GM23338 (cell line): ENCODE measurements at regions not wholly inside any gene's neighbourhood (a gene's known extent, or its start where the extent isn't known, plus 50 kb on each side); places are given as distances from the start of the nearest gene placed in this dataset.
A peak's percentile ranks its signal among the peaks of the same experiment; 100 is the strongest.

Experiments used
- ATAC-seq: fragments of 200-7000 bp; cut with Tn5 transposase; 3 replicates; pipeline ENCODE4 v1.9.1; 2020
- DNase-seq: peaks from one replicate; pipeline ENCODE4 v3.0.0-alpha.2; 2015; ENCODE audit warnings: low spot score
- H2AFZ ChIP-seq: fragments of 200-600 bp; sonication (generic); 2 replicates; pipeline ENCODE4 v1.8.0; 2016; ENCODE audit warnings: antibody characterized with exemption, mild to moderate bottlenecking, moderate library complexity
- H3F3A ChIP-seq: fragments of 200-600 bp; sonication (generic); replicated peaks from 2 replicates; pipeline ENCODE4 v1.8.0; 2017; ENCODE audit warnings: antibody characterized with exemption, mixed run types, low read depth
- H3K27ac ChIP-seq: fragments of 200-600 bp; sonication (generic); 2 replicates; pipeline ENCODE4 v1.6.1; 2016; ENCODE audit warnings: low read depth
- H3K27me3 ChIP-seq: fragments of 200-600 bp; sonication (generic); 2 replicates; pipeline ENCODE4 v1.8.0; 2016; ENCODE audit warnings: mild to moderate bottlenecking, mixed run types, moderate library complexity; ENCODE audit not compliant: insufficient read depth
- H3K36me3 ChIP-seq: fragments of 200-600 bp; sonication (generic); 2 replicates; pipeline ENCODE4 v1.8.0; 2016; ENCODE audit warnings: mild to moderate bottlenecking; ENCODE audit not compliant: insufficient read depth
- H3K4me1 ChIP-seq: fragments of 200-600 bp; sonication (generic); 2 replicates; pipeline ENCODE4 v1.8.0; 2016; ENCODE audit warnings: mild to moderate bottlenecking, moderate library complexity; ENCODE audit not compliant: insufficient read depth
- H3K4me2 ChIP-seq: fragments of 200-600 bp; sonication (generic); 2 replicates; pipeline ENCODE4 v1.7.1; 2017; ENCODE audit warnings: mixed run types
- H3K4me3 ChIP-seq: fragments of 200-600 bp; sonication (generic); 2 replicates; pipeline ENCODE4 v1.6.1; 2016; ENCODE audit warnings: mixed run types
- H3K79me2 ChIP-seq: fragments of 200-600 bp; sonication (generic); replicated peaks from 2 replicates; pipeline ENCODE4 v1.8.0; 2017; ENCODE audit warnings: mild to moderate bottlenecking; ENCODE audit not compliant: insufficient read depth
- H3K9me2 ChIP-seq: fragments of 200-600 bp; sonication (generic); 2 replicates; pipeline ENCODE4 v1.8.0; 2017; ENCODE audit not compliant: insufficient read depth
- H4K20me1 ChIP-seq: fragments of 200-600 bp; sonication (generic); replicated peaks from 2 replicates; pipeline ENCODE4 v1.8.0; 2017; ENCODE audit warnings: mild to moderate bottlenecking; ENCODE audit not compliant: insufficient read depth
- H3K27ac Mint-ChIP-seq: 2 replicates; pipeline ENCODE4 v1.8.0; 2020; ENCODE audit warnings: inconsistent platforms, mild to moderate bottlenecking, moderate library complexity, mixed read lengths
- H3K27me3 Mint-ChIP-seq: 3 replicates; pipeline ENCODE4 v1.8.0; 2022; ENCODE audit warnings: low read depth, mild to moderate bottlenecking, moderate library complexity, mixed read lengths, inconsistent platforms; ENCODE audit not compliant: insufficient read depth, poor library complexity
- H3K36me3 Mint-ChIP-seq: 3 replicates; pipeline ENCODE4 v1.8.0; 2021; ENCODE audit warnings: low read depth, mild to moderate bottlenecking, inconsistent platforms, moderate library complexity, mixed read lengths
- H3K4me1 Mint-ChIP-seq: 3 replicates; pipeline ENCODE4 v1.8.0; 2020; ENCODE audit warnings: mild to moderate bottlenecking, inconsistent platforms, mixed read lengths
- H3K4me3 Mint-ChIP-seq: 3 replicates; pipeline ENCODE4 v1.8.0; 2021; ENCODE audit warnings: moderate library complexity, mild to moderate bottlenecking, inconsistent platforms, mixed read lengths
- H3K9me3 Mint-ChIP-seq: 3 replicates; pipeline ENCODE4 v1.8.0; 2020; ENCODE audit warnings: moderate library complexity, mild to moderate bottlenecking, inconsistent platforms, mixed read lengths
- CREB1 ChIP-seq: fragments of 250-450 bp; sonication (Bioruptor Pico); IDR thresholded peaks from 2 replicates; pipeline ENCODE4 v1.5.0; 2020; ENCODE audit warnings: low read depth, mild to moderate bottlenecking, moderate library complexity
- EZH2phosphoT487 ChIP-seq: fragments of 200-600 bp; sonication (generic); IDR thresholded peaks from one replicate; pipeline ENCODE4 v1.8.1; 2018; ENCODE audit warnings: antibody characterized with exemption; ENCODE audit not compliant: unreplicated experiment
- JUNB ChIP-seq: IDR thresholded peaks from one replicate; pipeline ENCODE4 v1.6.1; 2016; ENCODE audit warnings: antibody characterized with exemption; ENCODE audit not compliant: unreplicated experiment
- NANOG ChIP-seq: IDR thresholded peaks from 2 replicates; pipeline ENCODE4 v1.6.1; 2016; ENCODE audit warnings: antibody characterized with exemption, borderline replicate concordance
- POLR2AphosphoS5 ChIP-seq: IDR thresholded peaks from 2 replicates; pipeline ENCODE4 v1.6.1; 2016; ENCODE audit warnings: antibody characterized with exemption, low read depth
- STAT1 ChIP-seq: IDR thresholded peaks from one replicate; pipeline ENCODE4 v1.6.1; 2016; ENCODE audit warnings: antibody characterized with exemption; ENCODE audit not compliant: unreplicated experiment
- ZNF114 ChIP-seq: fragments of 250-450 bp; sonication (Bioruptor Pico); IDR thresholded peaks from 2 replicates; pipeline ENCODE4 v1.5.0; 2020; ENCODE audit warnings: mild to moderate bottlenecking, moderate library complexity
- ZNF331 ChIP-seq: fragments of 250-450 bp; sonication (Bioruptor Pico); IDR thresholded peaks from 2 replicates; pipeline ENCODE4 v1.5.0; 2020; ENCODE audit warnings: low read depth, mild to moderate bottlenecking, moderate library complexity
- TF ChIP-seq, protein P1 (sequence below): IDR thresholded peaks from one replicate; pipeline ENCODE4 v1.6.1; 2018; ENCODE audit warnings: antibody characterized with exemption; ENCODE audit not compliant: unreplicated experiment
- TF ChIP-seq, protein P2 (sequence below): fragments of 250-450 bp; sonication (Bioruptor Pico); IDR thresholded peaks from 2 replicates; pipeline ENCODE4 v1.5.0; 2020; ENCODE audit warnings: mild to moderate bottlenecking, moderate library complexity
- TF ChIP-seq, protein P3 (sequence below): IDR thresholded peaks from 2 replicates; pipeline ENCODE4 v1.6.1; 2016; ENCODE audit warnings: antibody characterized with exemption

DNA sequence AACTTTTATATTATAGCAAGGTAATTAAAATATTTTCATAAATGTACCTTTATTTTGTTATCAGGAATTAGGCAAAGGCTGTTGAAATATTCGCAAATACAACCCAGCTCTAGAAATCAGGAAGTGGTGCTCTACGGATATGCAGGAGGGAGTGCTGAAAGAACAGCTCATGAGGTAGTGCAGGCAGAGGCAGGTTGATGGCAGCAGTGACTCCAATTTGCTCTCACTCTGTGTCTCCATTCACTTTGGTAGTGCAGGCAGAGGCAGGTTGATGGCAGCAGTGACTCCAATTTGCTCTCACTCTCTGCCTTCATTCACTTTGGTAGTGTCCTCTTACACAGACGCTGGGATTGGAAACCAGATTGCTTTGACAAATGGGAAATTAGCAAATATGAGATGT is 277.9 kb downstream of the TRIML1 start (continued):
- TF ChIP-seq, protein P1, sequence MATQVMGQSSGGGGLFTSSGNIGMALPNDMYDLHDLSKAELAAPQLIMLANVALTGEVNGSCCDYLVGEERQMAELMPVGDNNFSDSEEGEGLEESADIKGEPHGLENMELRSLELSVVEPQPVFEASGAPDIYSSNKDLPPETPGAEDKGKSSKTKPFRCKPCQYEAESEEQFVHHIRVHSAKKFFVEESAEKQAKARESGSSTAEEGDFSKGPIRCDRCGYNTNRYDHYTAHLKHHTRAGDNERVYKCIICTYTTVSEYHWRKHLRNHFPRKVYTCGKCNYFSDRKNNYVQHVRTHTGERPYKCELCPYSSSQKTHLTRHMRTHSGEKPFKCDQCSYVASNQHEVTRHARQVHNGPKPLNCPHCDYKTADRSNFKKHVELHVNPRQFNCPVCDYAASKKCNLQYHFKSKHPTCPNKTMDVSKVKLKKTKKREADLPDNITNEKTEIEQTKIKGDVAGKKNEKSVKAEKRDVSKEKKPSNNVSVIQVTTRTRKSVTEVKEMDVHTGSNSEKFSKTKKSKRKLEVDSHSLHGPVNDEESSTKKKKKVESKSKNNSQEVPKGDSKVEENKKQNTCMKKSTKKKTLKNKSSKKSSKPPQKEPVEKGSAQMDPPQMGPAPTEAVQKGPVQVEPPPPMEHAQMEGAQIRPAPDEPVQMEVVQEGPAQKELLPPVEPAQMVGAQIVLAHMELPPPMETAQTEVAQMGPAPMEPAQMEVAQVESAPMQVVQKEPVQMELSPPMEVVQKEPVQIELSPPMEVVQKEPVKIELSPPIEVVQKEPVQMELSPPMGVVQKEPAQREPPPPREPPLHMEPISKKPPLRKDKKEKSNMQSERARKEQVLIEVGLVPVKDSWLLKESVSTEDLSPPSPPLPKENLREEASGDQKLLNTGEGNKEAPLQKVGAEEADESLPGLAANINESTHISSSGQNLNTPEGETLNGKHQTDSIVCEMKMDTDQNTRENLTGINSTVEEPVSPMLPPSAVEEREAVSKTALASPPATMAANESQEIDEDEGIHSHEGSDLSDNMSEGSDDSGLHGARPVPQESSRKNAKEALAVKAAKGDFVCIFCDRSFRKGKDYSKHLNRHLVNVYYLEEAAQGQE = peak; percentile 69

DNA sequence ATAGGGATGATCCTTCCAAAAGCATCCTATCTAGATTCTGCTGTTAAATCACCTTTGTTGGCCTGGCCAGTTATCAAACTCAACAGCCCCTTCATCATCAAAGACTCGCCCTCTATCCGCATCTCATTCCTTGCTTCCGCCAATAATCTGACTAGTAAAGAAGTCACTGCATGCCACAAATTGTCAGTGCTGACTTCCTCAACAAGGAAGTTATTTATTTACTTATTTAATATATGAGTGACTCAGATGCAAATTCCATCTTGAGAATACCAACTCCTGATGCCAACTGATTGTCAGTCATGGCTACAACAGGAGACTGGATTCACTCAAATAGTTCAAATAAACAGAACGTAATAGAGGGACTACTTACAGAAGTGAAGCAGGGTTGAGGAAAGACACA is 283.8 kb downstream of the TRIML1 start:
- peaks cover 32% of the 10 kb centered on the region for H3K9me3 Mint-ChIP-seq
- no peak for DNase-seq
- TF ChIP-seq JUNB = no peak
- TF ChIP-seq, protein P2, sequence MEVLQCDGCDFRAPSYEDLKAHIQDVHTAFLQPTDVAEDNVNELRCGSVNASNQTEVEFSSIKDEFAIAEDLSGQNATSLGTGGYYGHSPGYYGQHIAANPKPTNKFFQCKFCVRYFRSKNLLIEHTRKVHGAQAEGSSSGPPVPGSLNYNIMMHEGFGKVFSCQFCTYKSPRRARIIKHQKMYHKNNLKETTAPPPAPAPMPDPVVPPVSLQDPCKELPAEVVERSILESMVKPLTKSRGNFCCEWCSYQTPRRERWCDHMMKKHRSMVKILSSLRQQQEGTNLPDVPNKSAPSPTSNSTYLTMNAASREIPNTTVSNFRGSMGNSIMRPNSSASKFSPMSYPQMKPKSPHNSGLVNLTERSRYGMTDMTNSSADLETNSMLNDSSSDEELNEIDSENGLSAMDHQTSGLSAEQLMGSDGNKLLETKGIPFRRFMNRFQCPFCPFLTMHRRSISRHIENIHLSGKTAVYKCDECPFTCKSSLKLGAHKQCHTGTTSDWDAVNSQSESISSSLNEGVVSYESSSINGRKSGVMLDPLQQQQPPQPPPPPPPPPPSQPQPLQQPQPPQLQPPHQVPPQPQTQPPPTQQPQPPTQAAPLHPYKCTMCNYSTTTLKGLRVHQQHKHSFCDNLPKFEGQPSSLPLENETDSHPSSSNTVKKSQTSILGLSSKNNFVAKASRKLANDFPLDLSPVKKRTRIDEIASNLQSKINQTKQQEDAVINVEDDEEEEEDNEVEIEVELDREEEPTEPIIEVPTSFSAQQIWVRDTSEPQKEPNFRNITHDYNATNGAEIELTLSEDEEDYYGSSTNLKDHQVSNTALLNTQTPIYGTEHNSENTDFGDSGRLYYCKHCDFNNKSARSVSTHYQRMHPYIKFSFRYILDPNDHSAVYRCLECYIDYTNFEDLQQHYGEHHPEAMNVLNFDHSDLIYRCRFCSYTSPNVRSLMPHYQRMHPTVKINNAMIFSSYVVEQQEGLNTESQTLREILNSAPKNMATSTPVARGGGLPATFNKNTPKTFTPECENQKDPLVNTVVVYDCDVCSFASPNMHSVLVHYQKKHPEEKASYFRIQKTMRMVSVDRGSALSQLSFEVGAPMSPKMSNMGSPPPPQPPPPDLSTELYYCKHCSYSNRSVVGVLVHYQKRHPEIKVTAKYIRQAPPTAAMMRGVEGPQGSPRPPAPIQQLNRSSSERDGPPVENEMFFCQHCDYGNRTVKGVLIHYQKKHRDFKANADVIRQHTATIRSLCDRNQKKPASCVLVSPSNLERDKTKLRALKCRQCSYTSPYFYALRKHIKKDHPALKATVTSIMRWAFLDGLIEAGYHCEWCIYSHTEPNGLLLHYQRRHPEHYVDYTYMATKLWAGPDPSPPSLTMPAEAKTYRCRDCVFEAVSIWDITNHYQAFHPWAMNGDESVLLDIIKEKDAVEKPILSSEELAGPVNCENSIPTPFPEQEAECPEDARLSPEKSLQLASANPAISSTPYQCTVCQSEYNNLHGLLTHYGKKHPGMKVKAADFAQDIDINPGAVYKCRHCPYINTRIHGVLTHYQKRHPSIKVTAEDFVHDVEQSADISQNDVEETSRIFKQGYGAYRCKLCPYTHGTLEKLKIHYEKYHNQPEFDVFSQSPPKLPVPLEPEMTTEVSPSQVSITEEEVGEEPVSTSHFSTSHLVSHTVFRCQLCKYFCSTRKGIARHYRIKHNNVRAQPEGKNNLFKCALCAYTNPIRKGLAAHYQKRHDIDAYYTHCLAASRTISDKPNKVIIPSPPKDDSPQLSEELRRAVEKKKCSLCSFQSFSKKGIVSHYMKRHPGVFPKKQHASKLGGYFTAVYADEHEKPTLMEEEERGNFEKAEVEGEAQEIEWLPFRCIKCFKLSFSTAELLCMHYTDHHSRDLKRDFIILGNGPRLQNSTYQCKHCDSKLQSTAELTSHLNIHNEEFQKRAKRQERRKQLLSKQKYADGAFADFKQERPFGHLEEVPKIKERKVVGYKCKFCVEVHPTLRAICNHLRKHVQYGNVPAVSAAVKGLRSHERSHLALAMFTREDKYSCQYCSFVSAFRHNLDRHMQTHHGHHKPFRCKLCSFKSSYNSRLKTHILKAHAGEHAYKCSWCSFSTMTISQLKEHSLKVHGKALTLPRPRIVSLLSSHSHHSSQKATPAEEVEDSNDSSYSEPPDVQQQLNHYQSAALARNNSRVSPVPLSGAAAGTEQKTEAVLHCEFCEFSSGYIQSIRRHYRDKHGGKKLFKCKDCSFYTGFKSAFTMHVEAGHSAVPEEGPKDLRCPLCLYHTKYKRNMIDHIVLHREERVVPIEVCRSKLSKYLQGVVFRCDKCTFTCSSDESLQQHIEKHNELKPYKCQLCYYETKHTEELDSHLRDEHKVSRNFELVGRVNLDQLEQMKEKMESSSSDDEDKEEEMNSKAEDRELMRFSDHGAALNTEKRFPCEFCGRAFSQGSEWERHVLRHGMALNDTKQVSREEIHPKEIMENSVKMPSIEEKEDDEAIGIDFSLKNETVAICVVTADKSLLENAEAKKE (CRISPR knock-in tag) = no peak
- no peak for TF ChIP-seq ZNF331
- TF ChIP-seq STAT1 = no peak
- no peak for TF ChIP-seq ZNF114
- TF ChIP-seq CREB1 = no peak
- no peak for TF ChIP-seq POLR2AphosphoS5
- TF ChIP-seq, protein P1 = no peak
- TF ChIP-seq NANOG = no peak
- TF ChIP-seq EZH2phosphoT487 = no peak
- TF ChIP-seq, protein P3, sequence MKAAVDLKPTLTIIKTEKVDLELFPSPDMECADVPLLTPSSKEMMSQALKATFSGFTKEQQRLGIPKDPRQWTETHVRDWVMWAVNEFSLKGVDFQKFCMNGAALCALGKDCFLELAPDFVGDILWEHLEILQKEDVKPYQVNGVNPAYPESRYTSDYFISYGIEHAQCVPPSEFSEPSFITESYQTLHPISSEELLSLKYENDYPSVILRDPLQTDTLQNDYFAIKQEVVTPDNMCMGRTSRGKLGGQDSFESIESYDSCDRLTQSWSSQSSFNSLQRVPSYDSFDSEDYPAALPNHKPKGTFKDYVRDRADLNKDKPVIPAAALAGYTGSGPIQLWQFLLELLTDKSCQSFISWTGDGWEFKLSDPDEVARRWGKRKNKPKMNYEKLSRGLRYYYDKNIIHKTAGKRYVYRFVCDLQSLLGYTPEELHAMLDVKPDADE = no peak

More for the DNA sequence above, 283.8 kb downstream of the TRIML1 start:
- H3K4me1 Mint-ChIP-seq = peaks cover 4% of the 10 kb centered on the region
- Histone ChIP-seq H3K4me3 (no peak overlapping the region), H3K79me2 (no peaks in the 10 kb centered on the region), H2AFZ (no peak overlapping the region), H4K20me1 (no peaks in the 10 kb centered on the region), H3K4me1 (peaks cover 3% of the 10 kb centered on the region; the same call in 1 of the 2 replicates), H3F3A (no peaks in the 10 kb centered on the region), H3K27ac (no peak overlapping the region), H3K9me2 (no peaks in the 10 kb centered on the region), H3K36me3 (no peaks in the 10 kb centered on the region), H3K4me2 (no peak overlapping the region), H3K27me3 (no peaks in the 10 kb centered on the region)
- no peak for ATAC-seq
- H3K36me3 Mint-ChIP-seq = peaks cover 20% of the 10 kb centered on the region; the same call in 2 of the 3 replicates
- H3K27me3 Mint-ChIP-seq = no peaks in the 10 kb centered on the region
- H3K27ac Mint-ChIP-seq = no peak overlapping the region; the same call in 1 of the 2 replicates
- no peak overlapping the region for H3K4me3 Mint-ChIP-seq
